ENCODE measurements at regions not wholly inside any gene's neighbourhood (a gene's known extent, or its start where the extent isn't known, plus 50 kb on each side); places are given as distances from the start of the nearest gene placed in this dataset.
"Not testable (repeated sequence)": the region's sequence is repeated elsewhere in the genome, so short reads cannot be mapped to it uniquely, and the experiment has no call there.

GRCh38 chr14:35213143-35213788, 78.9 kb upstream of the PSMA6 start:
- TF ChIP-seq CTCF (IDR thresholded peaks at IDR 0.05): no peak
- H3K27ac ChIP-seq: peak overlapping the region in 1 of 2 donors; percentile 27
- no peak overlapping the region for H3K4me3 ChIP-seq
- H3K27me3 ChIP-seq: no peaks in the 10 kb centered on the region
- intact Hi-C loops (cut with DNase I): no loop called here
- H3K9me3 ChIP-seq: no peaks in the 10 kb centered on the region
- no peaks in the 10 kb centered on the region for H3K4me1 ChIP-seq
- H3K36me3 ChIP-seq: no peaks in the 10 kb centered on the region
- DNase-seq (ENCODE audit: low spot score in 2 of 2): no peak

GRCh38 chr14:35213869-35214387, 78.3 kb upstream of the PSMA6 start:
- H3K27ac ChIP-seq: peak overlapping the region in 1 of 2 donors; percentile 23
- H3K27me3 ChIP-seq: no peaks in the 10 kb centered on the region
- intact Hi-C loops (cut with DNase I): no loop called here

GRCh38 chr14:35214402-35214801, 77.8 kb upstream of the PSMA6 start:
- H3K4me1 ChIP-seq; DNase-seq (ENCODE audit: low spot score in 2 of 2); H3K27me3 ChIP-seq; intact Hi-C loops (cut with DNase I); H3K9me3 ChIP-seq; H3K36me3 ChIP-seq; H3K4me3 ChIP-seq: not testable (repeated sequence)
- H3K27ac ChIP-seq: peak overlapping the region in 1 of 2 donors; percentile 23

More at GRCh38 chr14:35213869-35214387, 78.3 kb upstream of the PSMA6 start:
- no peaks in the 10 kb centered on the region for H3K36me3 ChIP-seq
- H3K4me3 ChIP-seq: no peak overlapping the region
- H3K9me3 ChIP-seq: no peaks in the 10 kb centered on the region
- DNase-seq (ENCODE audit: low spot score in 2 of 2): no peak
- no peaks in the 10 kb centered on the region for H3K4me1 ChIP-seq
- TF ChIP-seq CTCF (IDR thresholded peaks at IDR 0.05): no peak

- H3K27ac ChIP-seq: no peak overlapping the region
- intact Hi-C loops (cut with DNase I): loop anchor here (1.0 kb wide), 1 partner anchor 198 kb away; no protein-coding TSS in a partner anchor
- no peak overlapping the region for H3K4me3 ChIP-seq
- no peaks in the 10 kb centered on the region for H3K27me3 ChIP-seq
- peak; percentile 36 to 67 (median 48) for TF ChIP-seq CTCF (IDR thresholded peaks at IDR 0.05)
- DNase-seq (ENCODE audit: low spot score in 2 of 2): no peak
- H3K9me3 ChIP-seq: no peaks in the 10 kb centered on the region
- no peaks in the 10 kb centered on the region for H3K36me3 ChIP-seq
- no peaks in the 10 kb centered on the region for H3K4me1 ChIP-seq
Observed at GRCh38 chr14:35215110-35215813, 76.9 kb upstream of the PSMA6 start.

GRCh38 chr14:35218176-35218575, 74.0 kb upstream of the PSMA6 start:
- H3K27ac ChIP-seq; H3K4me1 ChIP-seq; H3K36me3 ChIP-seq; DNase-seq (ENCODE audit: low spot score in 2 of 2); H3K9me3 ChIP-seq; H3K4me3 ChIP-seq; H3K27me3 ChIP-seq; intact Hi-C loops (cut with DNase I): not testable (repeated sequence)

GRCh38 chr14:35218963-35219362, 73.2 kb upstream of the PSMA6 start:
- no peak for DNase-seq (ENCODE audit: low spot score in 2 of 2)
- no peak overlapping the region for H3K27ac ChIP-seq
- no peaks in the 10 kb centered on the region for H3K4me1 ChIP-seq
- no peak for TF ChIP-seq CTCF (IDR thresholded peaks at IDR 0.05)
- H3K27me3 ChIP-seq: no peaks in the 10 kb centered on the region
- H3K36me3 ChIP-seq: no peaks in the 10 kb centered on the region
- H3K4me3 ChIP-seq: no peak overlapping the region
- intact Hi-C loops (cut with DNase I): no loop called here
- H3K9me3 ChIP-seq: no peaks in the 10 kb centered on the region

Data from ascending aorta (tissue), 2 donors.